SK-N-SH treated with all-trans-retinoic acid at 6 μM for 48 hours (cell line): ENCODE measurements at regions not wholly inside any gene's neighbourhood (a gene's known extent, or its start where the extent isn't known, plus 50 kb on each side); places are given as distances from the start of the nearest gene placed in this dataset.
"Not testable (repeated sequence)": the region's sequence is repeated elsewhere in the genome, so short reads cannot be mapped to it uniquely, and the experiment has no call there.

Source experiments
- ATAC-seq: fragments of 200-7000 bp; cut with Tn5 transposase; 3 replicates; pipeline ENCODE4 v1.9.1; 2020; ENCODE audit warnings: mild to moderate bottlenecking, moderate library complexity
- ARNTL ChIP-seq: fragments of 450-650 bp; formaldehyde crosslinking; IDR thresholded peaks from 2 replicates; pipeline ENCODE4 v1.5.0; 2020; ENCODE audit warnings: low read depth, mild to moderate bottlenecking, moderate library complexity, borderline replicate concordance
- BACH2 ChIP-seq: fragments of 250-450 bp; sonication (Bioruptor Pico); IDR thresholded peaks from 2 replicates; pipeline ENCODE4 v1.9.0; 2021; ENCODE audit warnings: mild to moderate bottlenecking, borderline replicate concordance
- CREB5 ChIP-seq: fragments of 250-450 bp; sonication (Bioruptor Pico); IDR thresholded peaks from 2 replicates; pipeline ENCODE4 v1.5.1; 2020; ENCODE audit warnings: low read depth, mild to moderate bottlenecking, moderate library complexity
- CSDC2 ChIP-seq: fragments of 250-450 bp; sonication (Bioruptor Pico); IDR thresholded peaks from 2 replicates; pipeline ENCODE4 v1.5.0; 2020; ENCODE audit warnings: mild to moderate bottlenecking, moderate library complexity
- CSRNP3 ChIP-seq: fragments of 250-450 bp; sonication (Bioruptor Pico); IDR thresholded peaks from 2 replicates; pipeline ENCODE4 v1.5.1; 2021; ENCODE audit warnings: mild to moderate bottlenecking, moderate library complexity
- ESRRG ChIP-seq: fragments of 250-450 bp; sonication (Bioruptor Pico); IDR thresholded peaks from 2 replicates; pipeline ENCODE4 v1.6.1; 2021; ENCODE audit warnings: mild to moderate bottlenecking
- GLIS3 ChIP-seq: fragments of 250-450 bp; sonication (Bioruptor Pico); IDR thresholded peaks from 2 replicates; pipeline ENCODE4 v1.5.0; 2020; ENCODE audit warnings: mild to moderate bottlenecking, moderate library complexity
- ISL1 ChIP-seq: fragments of 250-450 bp; sonication (Bioruptor Pico); IDR thresholded peaks from 2 replicates; pipeline ENCODE4 v2.1.2; 2022; ENCODE audit warnings: mild to moderate bottlenecking, moderate library complexity
- OSR1 ChIP-seq: fragments of 250-450 bp; sonication (Bioruptor Pico); IDR thresholded peaks from 2 replicates; pipeline ENCODE4 v1.8.0; 2022; ENCODE audit warnings: moderate library complexity, mild to moderate bottlenecking, inconsistent platforms
- PATZ1 ChIP-seq: fragments of 250-450 bp; sonication (Bioruptor Pico); IDR thresholded peaks from 2 replicates; pipeline ENCODE4 v1.8.0; 2020; ENCODE audit warnings: mild to moderate bottlenecking, moderate library complexity, borderline replicate concordance
- POU6F1 ChIP-seq: fragments of 250-450 bp; sonication (Bioruptor Pico); IDR thresholded peaks from 2 replicates; pipeline ENCODE4 v1.8.0; 2021; ENCODE audit warnings: low read depth, mild to moderate bottlenecking, moderate library complexity, borderline replicate concordance
- PPARA ChIP-seq: fragments of 250-450 bp; sonication (Bioruptor Pico); IDR thresholded peaks from 2 replicates; pipeline ENCODE4 v1.5.0; 2020; ENCODE audit warnings: mild to moderate bottlenecking, borderline replicate concordance
- RARB ChIP-seq: fragments of 250-450 bp; sonication (Bioruptor Pico); IDR thresholded peaks from 2 replicates; pipeline ENCODE4 v1.8.0; 2021; ENCODE audit warnings: mild to moderate bottlenecking, moderate library complexity
- SNAI2 ChIP-seq: fragments of 250-450 bp; sonication (Bioruptor Pico); IDR thresholded peaks from 2 replicates; pipeline ENCODE4 v1.5.0; 2020; ENCODE audit warnings: mild to moderate bottlenecking, moderate library complexity
- TCF4 ChIP-seq: fragments of 250-450 bp; sonication (Bioruptor Pico); IDR thresholded peaks from 2 replicates; pipeline ENCODE4 v1.8.0; 2021; ENCODE audit warnings: mild to moderate bottlenecking, moderate library complexity, borderline replicate concordance
- TOX ChIP-seq: fragments of 250-450 bp; sonication (Bioruptor Pico); IDR thresholded peaks from 2 replicates; pipeline ENCODE4 v1.8.0; 2021; ENCODE audit warnings: mild to moderate bottlenecking, moderate library complexity, borderline replicate concordance
- TSHZ2 ChIP-seq: fragments of 250-450 bp; sonication (Bioruptor Pico); IDR thresholded peaks from 2 replicates; pipeline ENCODE4 v1.5.0; 2020; ENCODE audit warnings: mild to moderate bottlenecking, moderate library complexity
- ZC3H10 ChIP-seq: fragments of 250-450 bp; sonication (Bioruptor Pico); IDR thresholded peaks from 2 replicates; pipeline ENCODE4 v1.5.1; 2021; ENCODE audit warnings: mild to moderate bottlenecking, moderate library complexity
- ZFP3 ChIP-seq: fragments of 250-450 bp; sonication (Bioruptor Pico); IDR thresholded peaks from 2 replicates; pipeline ENCODE4 v1.5.0; 2020; ENCODE audit warnings: mild to moderate bottlenecking, moderate library complexity
- ZFP30 ChIP-seq: fragments of 450-650 bp; formaldehyde crosslinking; IDR thresholded peaks from 2 replicates; pipeline ENCODE4 v1.5.0; 2022; ENCODE audit warnings: mild to moderate bottlenecking, moderate library complexity
- ZNF565 ChIP-seq: fragments of 450-650 bp; formaldehyde crosslinking; conservative IDR thresholded peaks from 2 replicates; pipeline ENCODE4 v1.5.0; 2020; ENCODE audit warnings: low read depth, mild to moderate bottlenecking, moderate library complexity
- ZNF8 ChIP-seq: fragments of 450-650 bp; formaldehyde crosslinking; IDR thresholded peaks from 2 replicates; pipeline ENCODE4 v1.5.0; 2020; ENCODE audit warnings: mild to moderate bottlenecking, moderate library complexity

GRCh38 chr15:35247150-35247549 is 162.1 kb upstream of the NANOGP8 start:
- ATAC-seq: no peak
- TF ChIP-seq ZFP30: no peak
- TF ChIP-seq ZNF565 (CRISPR knock-in tag): no peak
- no peak for TF ChIP-seq SNAI2 (CRISPR knock-in tag)
- no peak for TF ChIP-seq PATZ1 (CRISPR knock-in tag)
- no peak for TF ChIP-seq PPARA (CRISPR knock-in tag)

- TF ChIP-seq CREB5 (CRISPR knock-in tag): no peak
- no peak for TF ChIP-seq ARNTL (CRISPR knock-in tag)
- no peak for TF ChIP-seq ESRRG (CRISPR knock-in tag)
- no peak for TF ChIP-seq SNAI2 (CRISPR knock-in tag)
- TF ChIP-seq ZNF8 (CRISPR knock-in tag): no peak
- no peak for TF ChIP-seq RARB (CRISPR knock-in tag)
- TF ChIP-seq GLIS3 (CRISPR knock-in tag): no peak
- TF ChIP-seq ZC3H10: no peak
- TF ChIP-seq ZFP30: no peak
- no peak for TF ChIP-seq CSRNP3 (CRISPR knock-in tag)
- no peak for TF ChIP-seq ZNF565 (CRISPR knock-in tag)
- TF ChIP-seq TOX (CRISPR knock-in tag): no peak
- TF ChIP-seq BACH2 (CRISPR knock-in tag): no peak
- no peak for TF ChIP-seq ISL1 (CRISPR knock-in tag)
- no peak for TF ChIP-seq OSR1 (CRISPR knock-in tag)
- TF ChIP-seq CSDC2: no peak
- TF ChIP-seq TCF4: no peak
- no peak for TF ChIP-seq POU6F1 (CRISPR knock-in tag)
- no peak for TF ChIP-seq ZFP3
- no peak for ATAC-seq
Measured at GRCh38 chr15:35246451-35246850, 161.4 kb upstream of the NANOGP8 start.

- ATAC-seq: not testable (repeated sequence)
Measured at GRCh38 chr15:35245681-35246080, 160.6 kb upstream of the NANOGP8 start.

- TF ChIP-seq TCF4: no peak
- TF ChIP-seq ZNF8 (CRISPR knock-in tag): no peak
- no peak for TF ChIP-seq ISL1 (CRISPR knock-in tag)
- TF ChIP-seq ZNF565 (CRISPR knock-in tag): no peak
- no peak for TF ChIP-seq ZFP3
- TF ChIP-seq, all 23 proteins: peak for 0
- ATAC-seq: no peak
Measured at GRCh38 chr15:35244227-35244626, 159.1 kb upstream of the NANOGP8 start.

- ATAC-seq: no peak
- TF ChIP-seq TCF4 (no peak), RARB (CRISPR knock-in tag) (no peak), ZFP30 (no peak), OSR1 (CRISPR knock-in tag) (no peak), TSHZ2 (CRISPR knock-in tag) (no peak), CSRNP3 (CRISPR knock-in tag) (no peak), SNAI2 (CRISPR knock-in tag) (no peak), ARNTL (CRISPR knock-in tag) (no peak), GLIS3 (CRISPR knock-in tag) (no peak), ZFP3 (no peak), CREB5 (CRISPR knock-in tag) (no peak)
Measured at GRCh38 chr15:35243758-35244157, 158.7 kb upstream of the NANOGP8 start.
